Thoracic aorta (tissue), 2 donors: ENCODE measurements at regions not wholly inside any gene's neighbourhood (a gene's known extent, or its start where the extent isn't known, plus 50 kb on each side); places are given as distances from the start of the nearest gene placed in this dataset.

Experiments
- ATAC-seq: fragments of 150-250 bp; one replicate; pipeline ENCODE4 v1.8.0; 2017; ENCODE audit warnings: low read depth; ENCODE audit not compliant: insufficient number of reproducible peaks, low FRiP score
- DNase-seq: peaks from one replicate; pipeline ENCODE4 v3.0.0-alpha.2; 2020; ENCODE audit warnings: low spot score
- H3K27ac ChIP-seq, 2 donors: fragments of 200-600 bp; sonication (generic); 1 replicate in 1 of 2; 2 replicates in 1 of 2; pipeline ENCODE4 v1.5.1; 2016; ENCODE audit warnings: mild to moderate bottlenecking in 2 of 2, moderate library complexity in 2 of 2
- H3K27me3 ChIP-seq: fragments of 200-600 bp; sonication (generic); replicated peaks from 2 replicates; pipeline ENCODE4 v1.6.0; 2016; ENCODE audit warnings: mild to moderate bottlenecking; ENCODE audit not compliant: insufficient read depth
- H3K36me3 ChIP-seq: fragments of 200-600 bp; sonication (generic); one replicate; pipeline ENCODE4 v1.5.1; 2016
- H3K4me1 ChIP-seq, 2 donors: fragments of 200-600 bp; sonication (generic); 1 replicate in 1 of 2; 2 replicates in 1 of 2; pipeline versions ENCODE4 v1.5.1 to v1.6.0; 2016; ENCODE audit warnings: low read depth in 2 of 2, mild to moderate bottlenecking in 1 of 2; ENCODE audit not compliant: control insufficient read depth in 1 of 2
- H3K4me3 ChIP-seq: fragments of 200-600 bp; sonication (generic); 2 replicates; pipeline ENCODE4 v1.5.1; 2016; ENCODE audit warnings: mild to moderate bottlenecking
- H3K9me3 ChIP-seq: fragments of 200-600 bp; sonication (generic); 2 replicates; pipeline ENCODE4 v1.5.1; 2016
- CTCF ChIP-seq: fragments of 200-600 bp; sonication (generic); IDR thresholded peaks from one replicate; pipeline ENCODE4 v1.5.1; 2019; ENCODE audit warnings: antibody characterized with exemption

GRCh38 chr6:16925461-16925860 lies 164.2 kb upstream of the ATXN1 start:
- H3K4me3 ChIP-seq, result no peak overlapping the region
- no peaks in the 10 kb centered on the region for H3K9me3 ChIP-seq
- DNase-seq, result no peak
- H3K27ac ChIP-seq, result no peak overlapping the region
- no peaks in the 10 kb centered on the region for H3K4me1 ChIP-seq
- no peak for TF ChIP-seq CTCF
- no peaks in the 10 kb centered on the region for H3K27me3 ChIP-seq
- H3K36me3 ChIP-seq, result no peaks in the 10 kb centered on the region
- no peak for ATAC-seq

GRCh38 chr6:16922282-16922681 lies 161.0 kb upstream of the ATXN1 start:
- no peak for TF ChIP-seq CTCF
- no peaks in the 10 kb centered on the region for H3K36me3 ChIP-seq
- no peaks in the 10 kb centered on the region for H3K9me3 ChIP-seq
- H3K27ac ChIP-seq, result no peak overlapping the region
- ATAC-seq (no peak), DNase-seq (no peak)
- no peaks in the 10 kb centered on the region for H3K27me3 ChIP-seq
- no peaks in the 10 kb centered on the region for H3K4me1 ChIP-seq
- H3K4me3 ChIP-seq, result no peak overlapping the region

- H3K4me1 ChIP-seq, result no peaks in the 10 kb centered on the region
- DNase-seq (no peak), ATAC-seq (no peak)
- no peak overlapping the region for H3K4me3 ChIP-seq
- H3K27ac ChIP-seq, result no peak overlapping the region
- TF ChIP-seq CTCF, result no peak
- no peaks in the 10 kb centered on the region for H3K27me3 ChIP-seq
- H3K9me3 ChIP-seq, result no peaks in the 10 kb centered on the region
- no peaks in the 10 kb centered on the region for H3K36me3 ChIP-seq
These were observed 160.3 kb upstream of the ATXN1 start for GRCh38 chr6:16921399-16922110.

- no peak overlapping the region for H3K4me3 ChIP-seq
- H3K27me3 ChIP-seq, result no peaks in the 10 kb centered on the region
- no peak overlapping the region for H3K27ac ChIP-seq
- no peak for DNase-seq
- ATAC-seq, result no peak
- no peaks in the 10 kb centered on the region for H3K36me3 ChIP-seq
- H3K9me3 ChIP-seq, result no peaks in the 10 kb centered on the region
- no peaks in the 10 kb centered on the region for H3K4me1 ChIP-seq
- no peak for TF ChIP-seq CTCF
These were observed 157.3 kb upstream of the ATXN1 start for GRCh38 chr6:16918586-16918985.

GRCh38 chr6:16914184-16914583 lies 152.9 kb upstream of the ATXN1 start:
- Histone ChIP-seq H3K36me3 (no peaks in the 10 kb centered on the region), H3K9me3 (peaks cover 8% of the 10 kb centered on the region), H3K27me3 (no peaks in the 10 kb centered on the region), H3K27ac (no peak overlapping the region), H3K4me1 (no peaks in the 10 kb centered on the region), H3K4me3 (no peak overlapping the region)
- TF ChIP-seq CTCF, result no peak
- DNase-seq, result no peak
- no peak for ATAC-seq
